Endothelial cell of umbilical vein (primary cell): ENCODE measurements at regions not wholly inside any gene's neighbourhood (a gene's known extent, or its start where the extent isn't known, plus 50 kb on each side); places are given as distances from the start of the nearest gene placed in this dataset.

ENCODE experiments used
- BruUV-seq: library from RNA; stranded (reverse); fragments of 400-500 nt; replicated peaks from 2 replicates; lab custom pipeline; 2021; lab: Mats Ljungman, UMichigan
- CTCF ChIA-PET: fragments of 300-600, 350-600 bp; sonication (Branson Sonifier 250); formaldehyde crosslinking; loops from one replicate; lab custom pipeline; 2021; ENCODE audit warnings: antibody characterized with exemption, inconsistent platforms; lab: Charles Lee
- POLR2A ChIA-PET: fragments of 300-600, 350-600 bp; sonication (Branson Sonifier 250); formaldehyde crosslinking; loops from one replicate; lab custom pipeline; 2021; ENCODE audit warnings: antibody characterized with exemption, inconsistent platforms; lab: Charles Lee
- DNase-seq: peaks from one replicate; pipeline ENCODE4 v3.0.0-alpha.2; 2011; ENCODE audit warnings: low read depth, low spot score
- FAIRE-seq: peaks from 2 replicates; lab custom pipeline; 2011; peaks lifted over from hg19 to GRCh38; lab: Jason Lieb, UNC
- H2AFZ ChIP-seq: 2 replicates; pipeline ENCODE4 v1.6.0; 2012; ENCODE audit warnings: low read depth, low read length, control low read depth, inconsistent platforms
- H3K27ac ChIP-seq: 2 replicates; pipeline ENCODE4 v1.5.1; 2011; ENCODE audit warnings: low read depth, mild to moderate bottlenecking, control low read depth, low read length, moderate library complexity; ENCODE audit not compliant: insufficient read depth
- H3K27me3 ChIP-seq, 2 experiments: 2 replicates each; pipeline versions ENCODE4 v1.6.0 to v1.6.1; 2011; ENCODE audit warnings: low read length in 2 of 2, mixed read lengths in 1 of 2; ENCODE audit not compliant: control insufficient read depth in 2 of 2, insufficient read depth in 2 of 2
- H3K36me3 ChIP-seq, 2 experiments: 2 replicates in 1 of 2; 3 replicates in 1 of 2; pipeline ENCODE4 v1.5.1; 2011; ENCODE audit warnings: low read length in 2 of 2, mild to moderate bottlenecking in 1 of 2, moderate library complexity in 1 of 2; ENCODE audit not compliant: control insufficient read depth in 2 of 2, insufficient read depth in 2 of 2; ENCODE audit errors: extremely low read depth in 1 of 2
- H3K4me1 ChIP-seq: 3 replicates; pipeline ENCODE4 v1.5.1; 2011; ENCODE audit warnings: mild to moderate bottlenecking, low read length; ENCODE audit not compliant: control insufficient read depth, insufficient read depth; ENCODE audit errors: extremely low read depth
- H3K4me2 ChIP-seq: 2 replicates; pipeline ENCODE4 v1.6.1; 2011; ENCODE audit warnings: low read length, control low read depth, mixed read lengths; ENCODE audit not compliant: insufficient read depth
- H3K4me3 ChIP-seq, 3 experiments: fragments of 200-600 bp in 1 of 3; sonication (generic), shearing (Covaris generic) in 1 of 3; replicated peaks in 1 of 3; 2 replicates each; pipeline ENCODE4 v1.5.1; 2011 to 2016; ENCODE audit warnings: control low read depth in 3 of 3, low read length in 3 of 3, mild to moderate bottlenecking in 2 of 3, inconsistent platforms in 1 of 3, low read depth in 1 of 3, moderate library complexity in 1 of 3; ENCODE audit not compliant: insufficient read depth in 1 of 3
- H3K79me2 ChIP-seq: 2 replicates; pipeline ENCODE4 v1.6.0; 2012; ENCODE audit warnings: low read length, inconsistent platforms; ENCODE audit not compliant: control insufficient read depth, insufficient read depth
- H3K9ac ChIP-seq: replicated peaks from 2 replicates; pipeline ENCODE3; 2011; ENCODE audit warnings: low read length, control low read depth; ENCODE audit not compliant: insufficient read depth; ENCODE audit errors: extremely low read depth
- H3K9me1 ChIP-seq: replicated peaks from 3 replicates; pipeline ENCODE4 v1.6.0; 2011; ENCODE audit warnings: mild to moderate bottlenecking, low read length; ENCODE audit not compliant: control insufficient read depth, insufficient read depth; ENCODE audit errors: extremely low read depth
- H3K9me3 ChIP-seq: replicated peaks from 2 replicates; pipeline ENCODE4 v1.5.1; 2012; ENCODE audit warnings: low read length, inconsistent platforms; ENCODE audit not compliant: control insufficient read depth, insufficient read depth
- H4K20me1 ChIP-seq: replicated peaks from 2 replicates; pipeline ENCODE3; 2011; ENCODE audit warnings: mild to moderate bottlenecking, low read length; ENCODE audit not compliant: control insufficient read depth, insufficient read depth; ENCODE audit errors: extremely low read depth
- EZH2 ChIP-seq: IDR thresholded peaks from 2 replicates; pipeline ENCODE4 v1.6.1; 2012; ENCODE audit warnings: borderline replicate concordance, low read depth, mild to moderate bottlenecking, moderate library complexity, low read length, inconsistent platforms; ENCODE audit not compliant: severe bottlenecking
- FOS ChIP-seq: IDR thresholded peaks from 2 replicates; pipeline ENCODE4 v1.6.1; 2011; ENCODE audit warnings: mild to moderate bottlenecking, low read length, moderate library complexity, borderline replicate concordance; ENCODE audit not compliant: insufficient read depth
- MYC ChIP-seq: IDR thresholded peaks from one replicate; pipeline ENCODE4 v1.6.1; 2011; ENCODE audit warnings: mild to moderate bottlenecking, low read depth, low read length
- POLR2A ChIP-seq: IDR thresholded peaks from 2 replicates; pipeline ENCODE4 v1.6.1; 2012; ENCODE audit warnings: low read depth, mild to moderate bottlenecking, control low read depth, low read length
- POLR2AphosphoS5 ChIP-seq: IDR thresholded peaks from 2 replicates; pipeline ENCODE4 v1.6.1; 2012; ENCODE audit warnings: low read depth, mild to moderate bottlenecking, control low read depth, low read length, moderate library complexity; ENCODE audit not compliant: insufficient read depth
- dilution Hi-C: fragments of 300-500 bp; cut with MboI; formaldehyde crosslinking; loops from one replicate; pipeline ENCODE4 v1.15.0; 2019; ENCODE audit warnings: low sequenced_read_pairs; ENCODE audit not compliant: extremely low pct_ligation_motif_present
- intact Hi-C: fragments of 100-400 bp; cut with micrococcal nuclease; formaldehyde crosslinking; loops from one replicate; pipeline ENCODE4 v1.10.0; 2022
- TF ChIP-seq, protein P1 (sequence below), 2 donors: IDR thresholded peaks; 1 replicate in 1 of 2; 2 replicates in 1 of 2; pipeline ENCODE4 v1.5.1; 2011; ENCODE audit warnings: low read length in 2 of 2, mild to moderate bottlenecking in 2 of 2, moderate library complexity in 2 of 2, control low read depth in 1 of 2, inconsistent platforms in 1 of 2, low read depth in 1 of 2; ENCODE audit not compliant: insufficient read depth in 1 of 2; ENCODE audit errors: extremely low read depth in 1 of 2

GRCh38 chr5:52342361-52342760 lies 445.4 kb upstream of the ITGA1 start:
- Histone ChIP-seq H3K4me3 (no peak overlapping the region), H3K4me2 (no peak overlapping the region), H3K4me1 (no peaks in the 10 kb centered on the region), H3K9me3 (no peaks in the 10 kb centered on the region), H2AFZ (no peak overlapping the region), H3K79me2 (no peaks in the 10 kb centered on the region), H3K9me1 (no peaks in the 10 kb centered on the region), H3K27ac (no peak overlapping the region), H3K36me3 (no peaks in the 10 kb centered on the region), H4K20me1 (no peaks in the 10 kb centered on the region), H3K9ac (no peak overlapping the region), H3K27me3 (no peaks in the 10 kb centered on the region)
- FAIRE-seq (no peak), DNase-seq (peak; percentile 15)
- dilution Hi-C loops (no loop called here), intact Hi-C loops (no loop called here)
- no peak for TF ChIP-seq POLR2A
- TF ChIP-seq EZH2 = no peak
- no peak for TF ChIP-seq POLR2AphosphoS5
- TF ChIP-seq FOS = no peak
- TF ChIP-seq, protein P1, sequence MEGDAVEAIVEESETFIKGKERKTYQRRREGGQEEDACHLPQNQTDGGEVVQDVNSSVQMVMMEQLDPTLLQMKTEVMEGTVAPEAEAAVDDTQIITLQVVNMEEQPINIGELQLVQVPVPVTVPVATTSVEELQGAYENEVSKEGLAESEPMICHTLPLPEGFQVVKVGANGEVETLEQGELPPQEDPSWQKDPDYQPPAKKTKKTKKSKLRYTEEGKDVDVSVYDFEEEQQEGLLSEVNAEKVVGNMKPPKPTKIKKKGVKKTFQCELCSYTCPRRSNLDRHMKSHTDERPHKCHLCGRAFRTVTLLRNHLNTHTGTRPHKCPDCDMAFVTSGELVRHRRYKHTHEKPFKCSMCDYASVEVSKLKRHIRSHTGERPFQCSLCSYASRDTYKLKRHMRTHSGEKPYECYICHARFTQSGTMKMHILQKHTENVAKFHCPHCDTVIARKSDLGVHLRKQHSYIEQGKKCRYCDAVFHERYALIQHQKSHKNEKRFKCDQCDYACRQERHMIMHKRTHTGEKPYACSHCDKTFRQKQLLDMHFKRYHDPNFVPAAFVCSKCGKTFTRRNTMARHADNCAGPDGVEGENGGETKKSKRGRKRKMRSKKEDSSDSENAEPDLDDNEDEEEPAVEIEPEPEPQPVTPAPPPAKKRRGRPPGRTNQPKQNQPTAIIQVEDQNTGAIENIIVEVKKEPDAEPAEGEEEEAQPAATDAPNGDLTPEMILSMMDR (IDR thresholded peaks at IDR 0.05; ENCODE audit: extremely low read depth in 1 of 2, insufficient read depth in 1 of 2, low read depth in 1 of 2, low read length in 2 of 2) = no peak
- TF ChIP-seq MYC = no peak
- CTCF ChIA-PET = interaction anchor here (1.3 to 1.4 kb wide), 2 partner anchors 14 to 15 kb away, joined by 3 to 4 read pairs; no protein-coding TSS in a partner anchor
- no TSS peak for BruUV-seq
- POLR2A ChIA-PET = no interaction called here
